ENCODE measurements at regions not wholly inside any gene's neighbourhood (a gene's known extent, or its start where the extent isn't known, plus 50 kb on each side); places are given as distances from the start of the nearest gene placed in this dataset.

DNA sequence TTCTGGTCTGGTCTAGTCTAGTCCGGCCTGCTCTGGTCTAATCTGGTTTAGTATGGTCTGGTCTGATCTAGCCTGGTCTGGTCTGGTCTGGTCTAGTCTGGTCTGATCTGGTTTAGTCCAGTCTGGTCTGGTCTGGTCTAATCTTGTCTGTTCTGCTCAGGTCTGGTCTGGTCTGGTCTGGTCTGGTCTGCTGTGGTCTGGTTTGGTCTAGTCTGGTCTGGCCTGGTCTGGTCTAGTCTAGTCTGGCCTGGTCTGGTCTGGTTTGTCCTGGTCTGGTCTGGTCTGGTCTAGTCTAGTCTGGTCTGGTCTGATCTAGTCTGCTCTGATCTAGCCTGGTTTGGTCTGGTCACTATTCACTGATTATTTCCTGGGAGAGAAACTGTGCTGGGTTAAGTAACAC, 84.1 kb upstream of the PRR23E start:
- DNase-seq = no peak

DNA sequence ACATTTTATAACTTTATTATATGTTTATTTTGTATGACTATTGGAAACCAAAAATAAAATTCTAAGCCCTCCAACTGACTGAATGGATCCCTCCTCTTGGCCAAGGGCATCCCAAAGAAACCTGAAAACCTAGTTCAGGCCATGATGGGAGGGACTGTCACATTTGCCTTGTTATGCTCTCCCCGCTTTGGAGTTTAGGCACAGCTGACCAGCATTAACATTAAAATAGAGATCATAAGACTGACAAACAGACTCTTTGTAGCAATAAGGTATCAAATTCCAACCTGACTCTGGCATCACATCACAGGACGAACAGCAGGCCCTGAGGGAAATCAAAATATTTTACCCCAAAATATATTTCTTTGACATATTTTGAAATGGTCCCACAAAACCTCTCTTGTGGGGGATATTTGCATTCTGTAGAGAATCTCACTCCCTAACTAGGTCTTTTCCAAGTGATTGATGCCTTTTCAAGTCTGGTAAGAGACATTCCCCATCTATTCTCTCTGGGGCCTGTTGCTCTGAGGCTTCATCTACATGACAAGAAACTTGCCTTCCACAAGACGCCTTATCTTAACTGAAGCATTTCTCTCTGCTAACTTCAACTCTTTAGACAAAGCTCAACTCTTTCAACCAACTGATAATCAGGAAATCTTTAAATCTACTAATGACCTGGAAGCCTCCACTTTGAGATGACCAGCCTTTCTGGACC, 81.8 kb upstream of the PRR23E start:
- DNase-seq = no peak

DNA sequence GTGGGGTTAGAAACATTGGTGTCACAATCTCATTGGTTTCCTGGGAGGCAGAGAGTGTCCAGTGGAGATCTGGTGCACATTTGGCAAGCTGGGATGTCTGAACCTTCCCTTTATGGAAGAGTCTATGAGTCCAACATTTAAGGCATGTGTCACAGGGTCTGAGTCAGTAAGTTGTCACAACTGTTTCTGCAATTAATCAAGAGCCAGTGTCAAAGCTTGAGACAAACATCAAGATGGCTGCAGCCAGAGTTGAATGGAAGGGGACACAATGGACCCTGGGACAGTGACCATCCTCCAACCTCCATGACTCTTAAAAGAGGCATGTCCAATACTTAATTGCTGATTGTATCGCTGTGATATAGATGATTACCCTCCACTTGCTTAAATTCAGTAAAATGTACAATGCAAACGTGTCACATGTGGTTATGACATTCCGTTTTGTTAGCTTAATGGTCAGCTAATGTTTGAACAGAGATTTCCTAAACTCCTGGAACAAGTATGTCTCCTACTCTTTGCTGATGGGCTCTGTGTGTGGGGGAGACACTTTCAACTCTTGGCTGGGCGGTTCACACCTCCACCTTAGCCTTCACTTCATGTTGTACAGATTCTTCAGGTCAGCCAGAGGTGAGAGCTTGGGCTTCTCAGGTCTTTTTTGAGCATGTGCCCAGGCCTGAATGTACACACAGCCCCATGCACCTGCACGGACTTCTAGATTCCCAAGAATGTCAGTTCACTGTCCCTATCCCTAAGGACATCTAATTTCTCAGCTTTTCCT, 79.9 kb upstream of the PRR23E start:
- DNase-seq = no peak

DNA sequence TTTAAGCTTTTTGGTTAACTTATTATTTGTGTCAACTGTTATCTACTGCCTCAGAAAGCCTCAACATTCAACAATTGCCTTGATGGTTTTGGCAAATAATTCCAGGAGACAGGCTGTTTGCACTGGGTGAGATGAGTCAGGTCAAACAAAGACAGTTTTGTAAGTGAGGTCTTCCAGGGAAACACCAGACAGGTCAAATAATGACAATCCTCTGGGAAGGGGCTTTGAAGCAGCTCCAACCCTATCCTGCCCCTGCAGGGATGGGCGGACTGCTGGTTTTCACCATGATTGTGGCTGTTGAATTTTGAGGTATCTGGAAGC, 79.4 kb upstream of the PRR23E start:
- no peak for DNase-seq

DNA sequence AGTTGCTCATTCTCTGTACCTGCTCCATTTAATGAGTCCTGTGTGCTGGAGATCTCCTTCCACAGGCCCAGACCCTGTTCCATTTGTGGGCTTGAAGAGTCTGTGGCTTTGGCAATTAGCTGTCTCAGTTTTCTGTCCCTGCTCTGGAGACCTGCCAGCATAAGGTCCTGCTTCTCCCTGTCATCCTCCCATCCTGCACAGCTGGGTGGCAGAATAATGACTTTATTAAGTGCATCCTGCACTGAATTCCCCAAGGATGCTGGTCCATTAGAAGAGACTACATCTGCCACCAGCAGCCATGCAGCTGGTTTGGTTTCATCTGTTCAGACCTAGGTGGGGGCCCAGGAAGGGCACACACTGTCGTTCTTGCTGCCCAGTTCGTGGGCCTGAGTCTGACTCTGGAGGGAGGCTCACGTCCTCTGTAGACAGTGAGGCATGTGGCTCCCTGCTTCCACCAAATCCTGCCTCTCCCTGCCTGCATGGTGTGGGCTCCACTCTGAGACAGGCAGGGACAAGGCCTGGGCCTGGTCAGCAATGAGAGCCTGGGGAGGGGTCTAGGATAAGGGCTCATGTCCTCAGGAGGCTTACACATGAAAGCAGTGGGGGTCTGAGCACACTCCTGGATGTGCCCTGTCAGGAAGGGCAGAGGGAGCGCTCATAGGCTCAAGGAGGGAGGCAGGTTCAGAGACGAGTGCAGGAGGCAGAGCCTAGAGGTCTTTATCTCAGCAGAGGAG, 78.4 kb upstream of the PRR23E start:
- no peak for DNase-seq

DNA sequence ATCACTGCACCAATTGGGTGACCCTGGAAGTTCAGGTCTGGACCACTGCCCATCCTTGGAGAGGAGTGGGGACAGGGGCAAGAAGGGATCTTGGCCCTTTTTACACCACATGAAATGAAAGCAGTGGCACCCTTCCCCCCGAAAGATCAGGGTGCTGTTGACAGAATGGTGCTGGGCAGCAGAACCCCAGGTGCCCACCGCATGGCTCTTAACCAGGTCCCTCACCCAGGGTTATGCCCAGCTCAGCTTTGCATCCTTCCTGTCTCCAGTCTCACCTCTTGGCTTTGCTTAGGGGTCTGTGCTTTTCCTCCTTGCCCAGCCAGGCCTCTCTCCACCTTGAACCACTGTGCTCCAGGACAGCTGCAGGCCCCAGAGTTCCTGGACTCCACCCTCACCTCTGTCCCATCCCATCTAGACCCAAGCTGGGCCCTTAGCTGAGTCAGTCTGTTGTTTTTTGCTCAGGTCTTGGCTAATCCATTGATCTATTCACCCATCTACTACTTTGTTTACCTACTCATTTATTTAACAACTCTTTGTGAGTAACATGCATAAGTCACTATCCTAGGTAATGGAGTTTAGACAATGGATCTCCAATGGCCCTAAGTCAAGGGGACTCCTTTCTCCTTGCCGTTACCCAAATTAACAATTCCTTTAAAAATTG, 77.1 kb upstream of the PRR23E start:
- no peak for DNase-seq

DNA sequence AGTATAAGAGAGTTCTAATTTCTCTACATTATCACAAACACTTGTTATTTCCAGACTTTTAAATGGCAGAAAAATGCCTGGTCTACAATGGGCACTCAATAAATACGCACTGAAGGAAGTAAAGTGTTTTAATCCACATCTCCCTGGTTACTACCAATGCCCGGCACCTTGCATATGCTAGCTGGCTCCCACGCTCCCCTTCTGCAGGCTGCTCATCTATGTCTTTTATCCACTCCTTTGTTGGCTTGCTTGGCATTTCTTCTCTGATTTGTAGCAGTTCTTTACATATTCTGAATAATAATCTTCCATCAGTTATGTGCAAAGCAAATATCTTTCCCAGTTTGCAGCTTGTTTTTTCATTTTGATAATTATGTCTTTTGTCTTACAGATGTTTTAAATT, 74.6 kb upstream of the PRR23E start:
- DNase-seq = no peak

DNA sequence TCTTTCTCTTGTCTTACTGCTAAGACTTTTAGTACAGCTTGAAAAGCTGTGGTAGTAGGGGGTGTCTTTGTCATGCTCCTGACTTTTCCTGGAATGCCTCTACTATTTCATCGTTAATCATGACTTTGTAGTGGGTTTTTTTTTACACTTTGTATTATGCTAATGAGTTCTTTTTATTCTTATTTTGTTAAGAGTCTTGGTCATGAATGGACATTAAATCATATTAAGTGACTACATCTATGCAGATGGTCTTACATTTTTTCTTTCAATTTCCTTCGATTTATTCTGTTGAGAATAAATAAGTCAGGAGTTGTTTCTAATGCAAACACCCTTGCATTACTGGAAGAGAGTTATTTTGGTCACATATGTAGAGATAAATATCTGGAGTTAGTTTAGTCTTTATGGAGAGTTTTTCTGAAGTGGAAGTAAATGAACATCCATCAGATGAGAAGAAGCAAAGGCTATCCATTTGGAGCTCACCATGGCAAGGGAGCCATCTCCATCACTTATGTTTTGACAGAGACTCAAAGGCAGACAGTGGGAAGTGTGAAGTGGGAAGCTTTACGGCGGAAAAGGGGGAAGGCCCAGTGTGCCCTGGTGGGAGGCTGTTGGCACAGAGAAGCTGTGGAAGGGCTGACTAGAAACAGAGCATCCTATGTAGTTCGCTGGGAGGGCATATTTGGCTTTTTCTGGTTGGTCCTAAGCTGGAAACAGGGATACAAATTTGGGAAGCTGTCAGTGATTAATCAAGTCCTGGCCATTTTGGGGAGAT, 73.1 kb upstream of the PRR23E start:
- no peak for DNase-seq

DNA sequence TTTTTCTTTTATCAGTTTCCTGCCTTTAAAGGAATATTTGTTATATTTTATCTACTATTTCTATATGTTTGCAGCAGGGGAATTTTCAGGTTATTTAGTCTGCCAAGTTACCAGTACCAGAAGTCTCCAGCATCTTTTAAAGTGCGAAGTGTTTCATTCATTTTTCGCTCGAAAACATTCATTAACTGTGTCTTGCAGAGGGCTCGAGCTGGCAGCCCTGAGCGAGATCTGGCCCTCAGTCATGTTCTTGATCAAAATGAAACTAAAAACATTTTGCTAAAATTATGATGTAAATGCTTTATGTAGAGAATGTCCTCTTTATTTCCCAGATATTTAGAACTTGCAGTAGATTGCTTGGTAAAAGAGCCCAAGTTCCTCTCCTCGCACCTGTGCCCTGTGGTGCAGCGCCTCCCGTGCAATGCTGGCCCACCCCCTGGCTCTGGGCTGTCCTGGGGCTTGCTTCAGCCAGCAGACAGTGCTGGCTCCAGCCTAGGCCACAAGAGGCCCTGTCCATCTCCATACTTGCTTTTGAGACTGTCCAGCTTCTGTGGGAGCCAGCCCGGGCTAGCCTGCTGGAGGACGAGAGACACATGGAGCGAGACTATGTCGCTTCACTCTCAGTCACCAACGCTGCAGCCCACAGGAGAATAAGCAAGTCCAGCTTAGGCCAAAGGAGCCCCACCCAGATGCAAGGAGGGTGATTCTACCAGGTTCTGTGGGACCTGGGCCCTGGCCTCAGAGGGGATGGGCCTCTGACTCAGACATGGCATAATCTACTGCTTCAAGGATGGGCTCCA, 71.9 kb upstream of the PRR23E start:
- no peak for DNase-seq

DNA sequence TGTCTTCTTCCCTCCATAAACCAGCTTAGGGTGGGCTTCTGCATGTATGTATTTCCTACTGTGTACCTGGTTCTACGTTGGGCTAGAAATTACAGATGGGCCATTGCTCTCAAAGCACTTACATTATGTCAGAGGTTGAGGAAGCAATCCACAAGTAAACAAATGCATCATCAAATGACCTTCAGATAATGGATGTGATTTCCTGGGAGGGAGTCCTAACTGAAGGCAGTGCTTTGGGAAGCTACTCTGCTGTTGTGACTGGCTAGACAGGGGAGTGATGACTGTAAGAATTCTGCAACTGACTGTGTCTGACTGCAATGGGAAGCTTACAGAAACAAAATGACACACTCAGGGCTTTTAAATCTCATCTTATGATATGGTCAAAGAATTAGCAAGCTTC, 71.0 kb upstream of the PRR23E start:
- no peak for DNase-seq

DNA sequence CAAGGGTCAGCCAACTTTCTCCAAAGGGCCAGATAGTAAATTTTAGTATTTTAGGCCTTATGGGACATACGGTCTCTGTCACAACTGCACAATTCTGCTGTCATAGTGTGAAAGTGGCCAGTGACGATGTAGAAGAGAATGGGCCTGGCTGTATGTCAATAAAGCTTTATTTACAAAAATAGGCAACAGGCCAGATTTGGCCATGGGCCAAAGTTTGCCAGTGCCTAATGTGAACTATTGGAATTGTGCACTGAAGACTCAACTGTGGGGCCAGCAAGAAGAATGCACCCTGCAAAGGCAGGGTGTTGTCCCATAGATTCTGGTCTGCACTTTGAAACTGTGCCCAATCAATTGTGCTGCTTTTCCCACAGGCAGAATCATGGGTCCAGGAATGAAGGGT, 69.4 kb upstream of the PRR23E start:
- DNase-seq = no peak

DNA sequence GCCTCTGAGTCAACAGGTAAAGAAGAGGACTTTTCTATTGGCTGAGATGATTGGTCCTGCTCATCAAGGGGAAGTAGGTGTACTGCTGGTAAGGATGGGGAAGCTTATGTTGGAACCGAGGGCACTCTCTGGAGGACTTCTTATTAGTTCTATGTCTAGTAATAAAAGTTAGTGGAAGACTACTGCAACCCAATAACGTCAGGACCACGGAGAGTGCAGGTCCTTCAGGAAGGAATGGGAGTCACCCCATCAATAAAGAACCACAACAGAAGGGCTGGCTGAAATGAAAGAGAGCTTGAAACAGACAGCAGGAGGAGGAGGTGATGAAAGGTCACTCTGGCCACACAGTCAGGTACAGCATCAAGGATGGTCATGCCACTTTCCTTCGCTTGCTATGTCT, 68.8 kb upstream of the PRR23E start:
- DNase-seq = no peak

DNA sequence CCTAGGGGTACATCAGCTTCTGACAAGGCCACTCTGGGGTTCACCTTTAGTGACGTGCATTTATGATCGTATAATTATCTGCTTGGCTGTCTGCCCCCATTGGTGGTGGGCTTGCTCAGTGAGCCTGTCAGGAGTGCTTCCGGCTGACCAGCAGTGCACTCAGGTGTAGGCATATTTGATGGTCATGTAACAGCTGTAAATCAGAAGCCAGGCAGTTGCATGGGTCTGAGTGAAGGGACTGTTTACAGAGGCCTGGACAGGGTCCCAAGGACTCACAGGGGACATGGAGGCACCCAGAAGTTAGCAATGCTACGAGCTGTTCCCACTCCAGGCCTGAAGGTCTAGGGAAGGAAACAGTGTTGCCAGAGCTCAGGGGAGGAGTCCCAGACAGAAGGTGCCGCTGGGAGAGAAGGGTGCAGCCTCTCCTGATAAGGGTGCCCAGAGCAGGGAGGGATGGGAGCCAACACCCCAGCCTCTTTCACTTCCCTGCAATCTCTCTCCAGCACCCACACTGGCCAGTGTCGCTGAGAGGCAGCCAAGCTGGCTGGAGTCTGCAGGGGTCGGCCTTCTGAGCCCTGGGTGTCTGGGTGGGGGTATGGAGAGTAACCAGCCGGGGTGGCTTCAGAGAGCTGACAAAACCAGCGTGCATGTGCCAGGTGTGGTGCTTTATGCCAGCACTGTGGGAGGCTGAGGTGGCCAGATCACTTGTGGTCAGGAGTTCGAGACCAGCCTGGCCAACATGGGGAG, 61.3 kb upstream of the PRR23E start:
- no peak for DNase-seq

DNA sequence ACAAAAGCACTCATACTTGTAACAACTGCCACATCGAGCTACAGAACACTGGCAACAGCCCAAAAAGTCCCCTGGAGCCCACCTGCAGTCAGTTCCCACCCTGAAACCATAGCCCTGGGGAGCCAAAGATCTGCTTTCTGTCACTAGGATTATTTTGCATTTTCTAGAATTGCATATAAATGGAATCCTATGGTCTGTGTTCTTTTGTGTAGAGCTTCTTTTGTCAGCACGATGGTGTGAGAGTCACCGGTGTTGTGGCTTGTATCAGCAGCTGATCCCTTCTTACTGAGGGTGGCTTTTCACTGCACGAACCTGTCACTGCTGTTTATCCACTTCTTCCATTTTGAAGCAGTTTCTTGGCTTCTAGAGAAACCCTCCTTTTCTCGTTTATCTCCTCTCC, 60.1 kb upstream of the PRR23E start:
- DNase-seq = no peak

DNA sequence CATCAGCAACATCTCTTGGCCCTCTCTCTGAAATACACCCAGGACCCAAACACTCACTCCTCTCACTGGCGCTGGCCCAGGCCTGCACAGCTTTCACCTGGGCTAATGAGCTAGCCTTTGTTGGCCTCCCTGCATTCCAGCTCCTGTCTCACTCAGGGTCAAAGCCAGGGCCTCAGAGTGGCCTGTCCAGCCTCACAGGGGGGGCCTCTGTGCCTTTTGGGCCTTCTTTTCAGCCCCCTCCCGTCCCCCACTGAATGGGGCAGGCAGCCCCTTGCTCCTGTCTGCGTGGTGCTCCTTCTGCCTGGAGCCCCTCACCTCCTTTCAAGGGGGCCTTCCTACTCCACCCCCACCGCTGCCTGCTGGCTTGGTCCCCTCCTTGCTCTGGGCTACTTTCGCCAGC, 59.0 kb upstream of the PRR23E start:
- no peak for DNase-seq

DNA sequence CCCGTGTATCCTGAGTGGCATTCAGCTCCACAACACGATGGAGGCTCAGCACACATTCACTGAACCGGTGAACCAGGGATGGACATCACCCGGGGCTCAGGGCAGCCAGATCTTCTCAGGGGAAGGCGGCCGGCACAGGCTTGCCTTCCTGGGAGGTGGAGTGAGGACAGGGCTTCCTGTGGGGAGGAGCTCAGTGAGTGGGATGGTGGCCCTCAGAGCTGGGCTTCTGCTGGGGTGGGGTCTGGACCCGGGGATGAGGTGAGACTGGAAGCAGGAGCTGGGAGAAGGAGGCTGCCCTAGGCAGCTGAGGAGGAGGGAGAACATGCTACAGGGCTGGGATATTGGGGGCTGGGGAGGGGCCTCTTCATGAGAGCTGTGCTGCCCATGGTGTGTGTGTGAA, 58.5 kb upstream of the PRR23E start:
- no peak for DNase-seq

DNA sequence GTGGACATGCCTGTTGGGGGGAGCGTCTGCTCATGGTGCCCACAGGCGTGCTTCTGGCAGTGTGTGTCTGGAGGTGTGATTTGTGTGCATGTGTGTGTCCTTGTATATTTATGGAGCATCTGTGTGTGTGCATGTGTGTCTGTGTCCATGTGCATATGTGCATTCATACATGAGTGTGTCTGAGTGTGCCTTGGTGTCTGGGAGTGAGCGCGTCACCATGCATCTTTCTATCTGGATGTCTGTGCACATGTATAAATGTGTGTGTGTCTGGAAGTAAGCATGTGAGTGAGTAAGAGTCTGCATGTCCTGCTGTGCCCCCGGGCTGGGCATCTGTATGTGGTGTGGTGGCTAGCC, 58.1 kb upstream of the PRR23E start:
- no peak for DNase-seq

DNA sequence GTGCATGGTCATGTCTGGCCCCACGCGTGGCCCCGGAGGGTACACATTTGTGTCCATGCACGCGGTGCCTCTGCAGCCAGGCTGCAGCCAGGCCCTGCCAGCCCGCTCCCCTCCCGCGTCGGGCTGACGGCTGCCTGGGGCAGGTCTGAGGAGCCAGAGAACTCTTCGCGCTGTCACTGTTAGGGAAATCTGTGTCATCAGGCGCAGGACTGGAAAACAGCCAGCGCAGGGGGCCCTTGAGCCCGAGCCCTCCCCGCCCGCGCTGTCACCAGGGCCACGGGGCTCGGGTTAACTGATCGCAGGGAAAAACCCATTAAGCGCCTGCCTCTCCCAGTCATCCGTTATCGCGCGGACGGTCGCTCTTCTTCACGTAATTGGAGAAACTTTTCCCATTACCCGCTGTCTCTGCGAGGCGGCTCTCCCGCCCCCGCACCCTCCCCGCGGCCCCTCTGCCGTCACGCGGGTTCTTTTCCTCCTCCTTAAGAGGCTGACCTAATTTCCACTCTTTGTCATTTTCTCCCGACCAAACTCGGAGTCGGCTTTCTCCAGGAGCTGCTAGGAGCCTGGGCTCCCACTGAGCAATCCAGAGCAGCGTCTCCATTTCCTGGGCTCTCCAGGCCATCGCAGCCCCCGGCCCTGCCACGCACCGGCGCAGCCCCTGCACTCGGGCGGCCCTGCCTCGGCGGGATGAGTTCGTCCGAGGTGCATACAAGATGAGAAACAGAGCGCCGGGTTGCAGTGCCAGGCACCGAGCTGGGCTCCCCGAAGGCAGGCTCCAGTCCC, 57.5 kb upstream of the PRR23E start:
- DNase-seq = no peak

DNA sequence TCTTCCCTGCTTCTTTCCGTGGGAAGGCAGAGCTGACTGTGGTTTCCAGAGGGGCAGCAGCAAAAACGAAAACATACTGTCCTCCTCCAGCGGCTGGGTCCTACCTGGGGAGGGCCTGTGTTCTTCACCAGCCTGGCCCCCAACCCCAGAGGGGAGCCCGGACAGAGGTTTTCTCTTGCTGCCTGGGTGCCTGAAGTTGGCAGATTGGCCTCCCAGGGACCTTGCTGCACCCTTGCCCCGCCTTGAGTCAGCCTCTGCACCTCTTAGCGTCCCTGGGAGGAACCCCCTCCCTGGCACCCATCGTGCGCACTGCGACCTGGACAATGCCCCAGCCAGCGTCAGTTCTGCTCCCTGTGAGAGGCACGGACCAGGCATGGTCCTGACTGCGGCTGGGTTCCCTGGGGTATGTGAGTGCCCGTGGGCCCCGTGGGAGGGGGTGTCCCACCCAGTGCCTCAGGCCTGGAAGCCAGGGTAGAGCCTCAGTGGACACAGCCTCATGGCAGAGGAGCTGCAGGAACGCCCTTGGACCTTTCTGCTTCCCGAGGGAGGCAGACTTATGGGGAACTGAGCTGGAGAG, 56.8 kb upstream of the PRR23E start:
- no peak for DNase-seq

DNA sequence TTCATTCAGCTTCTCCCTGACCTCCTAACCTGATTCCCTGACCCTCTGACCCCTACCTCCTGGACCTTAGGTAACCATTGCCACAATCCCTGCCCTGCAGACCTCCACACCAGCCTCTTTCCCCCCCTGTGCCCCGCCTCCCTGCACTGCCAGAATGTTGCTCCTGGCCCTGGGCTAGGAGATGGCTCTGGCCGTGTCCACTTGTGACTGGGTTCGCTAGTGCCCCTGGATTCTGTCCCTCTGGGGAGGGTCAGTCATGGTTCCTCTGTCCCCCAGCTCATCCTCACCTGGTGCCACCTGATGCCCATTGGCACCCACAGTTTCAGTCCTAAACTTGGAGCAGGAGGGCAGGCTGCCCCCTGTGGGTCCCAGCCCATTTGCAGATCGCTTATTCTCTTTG, 56.2 kb upstream of the PRR23E start:
- DNase-seq = no peak
